MCF 10A (cell line): ENCODE measurements at regions not wholly inside any gene's neighbourhood (a gene's known extent, or its start where the extent isn't known, plus 50 kb on each side); places are given as distances from the start of the nearest gene placed in this dataset.

ENCODE experiments used
- BruUV-seq: library from RNA; stranded (reverse); fragments of 400-500 nt; replicated peaks from 2 replicates; lab custom pipeline; 2021; lab: Mats Ljungman, UMichigan
- CTCF ChIA-PET: fragments of 300-600 bp; sonication (Branson Sonifier 250); formaldehyde crosslinking; extraction: SDS; loops from one replicate; lab custom pipeline; 2021; ENCODE audit warnings: antibody characterized with exemption, inconsistent platforms; lab: Yijun Ruan, JAX
- POLR2A ChIA-PET: fragments of 300-600, 350-650 bp; sonication (Branson Sonifier 250); formaldehyde crosslinking; extraction: SDS; loops from one replicate; lab custom pipeline; 2020; ENCODE audit warnings: antibody characterized with exemption, inconsistent platforms; lab: Yijun Ruan, JAX
- DNase-seq: peaks from one replicate; pipeline ENCODE4 v3.0.0-alpha.2; 2018; ENCODE audit not compliant: unreplicated experiment
- H3K27ac Mint-ChIP-seq: one replicate; pipeline ENCODE4 v1.8.0; 2022; ENCODE audit warnings: mild to moderate bottlenecking, low read depth, mixed read lengths; ENCODE audit not compliant: unreplicated experiment
- H3K27me3 Mint-ChIP-seq: one replicate; pipeline ENCODE4 v1.8.0; 2022; ENCODE audit warnings: mixed read lengths; ENCODE audit not compliant: insufficient read depth, unreplicated experiment
- H3K36me3 Mint-ChIP-seq: one replicate; pipeline ENCODE4 v1.8.0; 2022; ENCODE audit warnings: mild to moderate bottlenecking, moderate library complexity, mixed read lengths; ENCODE audit not compliant: insufficient read depth, unreplicated experiment
- H3K4me1 Mint-ChIP-seq: one replicate; pipeline ENCODE4 v1.8.0; 2022; ENCODE audit warnings: mixed read lengths; ENCODE audit not compliant: insufficient read depth, unreplicated experiment
- H3K4me3 Mint-ChIP-seq: one replicate; pipeline ENCODE4 v1.8.0; 2022; ENCODE audit warnings: mild to moderate bottlenecking, moderate library complexity, mixed read lengths; ENCODE audit not compliant: unreplicated experiment
- H3K9me3 Mint-ChIP-seq: one replicate; pipeline ENCODE4 v1.8.0; 2022; ENCODE audit warnings: mixed read lengths; ENCODE audit not compliant: unreplicated experiment
- intact Hi-C: fragments of 100-400 bp; cut with micrococcal nuclease; formaldehyde crosslinking; loops from 2 replicates; pipeline ENCODE4 v1.14.1; 2022
- TF ChIP-seq, protein P1 (sequence below): fragments of 200-600 bp; IDR thresholded peaks from one replicate; pipeline ENCODE4 v1.8.0; 2022; ENCODE audit warnings: antibody characterized with exemption, mild to moderate bottlenecking; ENCODE audit not compliant: unreplicated experiment

DNA sequence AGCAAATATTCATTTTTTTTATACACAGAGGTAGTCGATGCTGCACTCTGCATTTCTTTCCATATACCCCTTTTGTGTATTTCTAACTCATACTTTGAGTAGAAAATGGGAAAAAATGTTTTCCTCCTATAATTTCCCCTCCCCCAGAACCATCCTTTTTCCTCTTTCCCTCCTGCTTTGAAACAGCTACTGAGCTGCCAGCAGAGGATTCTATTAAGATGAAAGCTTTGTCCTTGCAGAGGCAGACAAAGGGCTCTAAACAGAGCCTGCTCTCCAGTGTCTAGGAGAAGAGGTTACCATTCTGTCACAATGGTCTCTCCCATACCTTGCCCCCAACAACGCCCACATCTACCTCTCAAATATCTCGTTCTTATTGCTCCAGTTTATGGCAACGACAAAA is 74.6 kb upstream of the OSBPL8 start:
- intact Hi-C loops = no loop called here
- no peak overlapping the region for H3K27ac Mint-ChIP-seq

DNA sequence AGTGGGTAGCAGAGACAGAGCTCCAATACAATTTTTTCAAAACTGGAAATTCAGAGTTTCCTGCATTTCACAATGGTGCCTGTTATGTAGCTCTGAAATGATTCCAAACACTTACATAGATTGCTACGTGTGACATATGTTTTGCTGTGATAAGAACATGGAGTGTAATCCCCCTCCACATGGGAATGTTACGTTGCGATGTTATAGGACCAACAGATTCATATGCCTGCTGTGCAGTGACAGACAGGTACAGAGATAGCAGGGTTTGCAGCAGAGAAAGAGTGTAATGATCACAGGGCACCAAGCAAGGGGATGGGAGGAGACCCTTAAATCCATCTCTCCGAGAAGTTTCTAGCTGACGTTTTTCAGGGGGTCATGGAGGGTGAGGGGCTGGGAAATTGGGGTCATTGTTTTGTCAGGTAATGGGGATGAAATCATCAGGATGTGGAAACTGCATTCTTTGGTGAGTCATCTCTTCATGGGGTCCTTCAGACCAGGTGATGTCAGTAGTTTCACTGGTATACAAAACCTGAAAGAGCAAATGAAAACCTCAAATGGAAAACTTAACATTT is 76.6 kb upstream of the OSBPL8 start:
- H3K9me3 Mint-ChIP-seq = no peaks in the 10 kb centered on the region
- ChIA-PET CTCF (interaction anchor here (0.6 to 2.0 kb wide), 6 partner anchors 8 to 375 kb away, joined by 3 to 7 read pairs (median 4); no protein-coding TSS in a partner anchor), POLR2A (no interaction called here)
- BruUV-seq = no TSS peak
- intact Hi-C loops = no loop called here
- no peak overlapping the region for H3K4me3 Mint-ChIP-seq
- H3K36me3 Mint-ChIP-seq = no peaks in the 10 kb centered on the region
- no peak overlapping the region for H3K27ac Mint-ChIP-seq
- peak; percentile 56 for DNase-seq
- peaks cover 15% of the 10 kb centered on the region for H3K4me1 Mint-ChIP-seq
- TF ChIP-seq, protein P1, sequence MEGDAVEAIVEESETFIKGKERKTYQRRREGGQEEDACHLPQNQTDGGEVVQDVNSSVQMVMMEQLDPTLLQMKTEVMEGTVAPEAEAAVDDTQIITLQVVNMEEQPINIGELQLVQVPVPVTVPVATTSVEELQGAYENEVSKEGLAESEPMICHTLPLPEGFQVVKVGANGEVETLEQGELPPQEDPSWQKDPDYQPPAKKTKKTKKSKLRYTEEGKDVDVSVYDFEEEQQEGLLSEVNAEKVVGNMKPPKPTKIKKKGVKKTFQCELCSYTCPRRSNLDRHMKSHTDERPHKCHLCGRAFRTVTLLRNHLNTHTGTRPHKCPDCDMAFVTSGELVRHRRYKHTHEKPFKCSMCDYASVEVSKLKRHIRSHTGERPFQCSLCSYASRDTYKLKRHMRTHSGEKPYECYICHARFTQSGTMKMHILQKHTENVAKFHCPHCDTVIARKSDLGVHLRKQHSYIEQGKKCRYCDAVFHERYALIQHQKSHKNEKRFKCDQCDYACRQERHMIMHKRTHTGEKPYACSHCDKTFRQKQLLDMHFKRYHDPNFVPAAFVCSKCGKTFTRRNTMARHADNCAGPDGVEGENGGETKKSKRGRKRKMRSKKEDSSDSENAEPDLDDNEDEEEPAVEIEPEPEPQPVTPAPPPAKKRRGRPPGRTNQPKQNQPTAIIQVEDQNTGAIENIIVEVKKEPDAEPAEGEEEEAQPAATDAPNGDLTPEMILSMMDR = no peak
- no peaks in the 10 kb centered on the region for H3K27me3 Mint-ChIP-seq

More for the DNA sequence above, 74.6 kb upstream of the OSBPL8 start:
- DNase-seq = no peak
- TF ChIP-seq, protein P1 = no peak
- no peaks in the 10 kb centered on the region for H3K27me3 Mint-ChIP-seq
- no peaks in the 10 kb centered on the region for H3K9me3 Mint-ChIP-seq
- POLR2A ChIA-PET = no interaction called here
- BruUV-seq = no TSS peak
- H3K36me3 Mint-ChIP-seq = no peaks in the 10 kb centered on the region
- H3K4me1 Mint-ChIP-seq = peaks cover 15% of the 10 kb centered on the region
- H3K4me3 Mint-ChIP-seq = no peak overlapping the region
- CTCF ChIA-PET = interaction anchor here (0.6 to 1.8 kb wide), 4 partner anchors 12 to 94 kb away, joined by 3 to 4 read pairs (median 3); no protein-coding TSS in a partner anchor

DNA sequence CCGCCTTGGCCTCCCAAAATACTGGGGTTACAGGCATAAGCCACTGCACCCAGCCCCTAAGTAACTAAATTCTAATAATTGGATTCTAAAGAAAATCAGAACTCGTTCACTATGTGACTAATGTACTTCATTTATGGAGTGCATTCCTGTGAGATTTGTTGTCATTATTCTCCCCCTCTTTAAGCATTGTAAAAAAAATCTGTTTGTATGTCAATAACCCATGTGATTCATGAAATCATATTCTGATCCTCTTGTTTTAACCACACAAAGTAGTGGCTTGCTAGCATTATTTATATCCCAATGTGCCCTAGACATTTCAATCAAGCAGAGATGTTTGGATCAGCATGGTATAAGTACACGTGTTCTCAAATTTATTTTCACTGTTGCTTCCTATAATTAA is 78.2 kb upstream of the OSBPL8 start:
- POLR2A ChIA-PET = no interaction called here
- intact Hi-C loops = no loop called here
- CTCF ChIA-PET = interaction anchor here (0.6 to 1.3 kb wide), 3 partner anchors 17 to 368 kb away, joined by 3 read pairs; no protein-coding TSS in a partner anchor

DNA sequence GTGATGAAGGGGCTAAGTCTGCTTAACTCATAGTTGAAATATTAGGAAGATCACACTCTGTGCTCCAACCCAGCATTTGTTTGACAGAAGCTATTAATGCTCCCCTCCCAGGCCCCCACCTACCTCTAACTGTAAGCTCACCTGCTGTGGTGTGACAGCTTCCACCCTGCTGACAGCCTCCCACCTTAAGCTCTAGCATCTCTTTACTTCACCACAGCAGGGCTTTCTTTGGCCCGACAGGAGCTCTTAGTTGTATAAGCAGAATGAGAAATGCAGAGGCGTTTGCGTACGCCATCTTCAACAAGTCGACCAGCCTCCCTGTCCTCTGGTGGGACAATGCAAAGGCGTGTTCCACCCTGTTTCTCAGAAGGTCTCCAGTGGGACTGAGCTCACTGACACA is 80.1 kb upstream of the OSBPL8 start:
- ChIA-PET POLR2A (no interaction called here), CTCF (interaction anchor here (0.6 kb wide), 1 partner anchor 150 kb away, joined by 4 read pairs; no protein-coding TSS in a partner anchor)
- no peak overlapping the region for H3K27ac Mint-ChIP-seq
- TF ChIP-seq, protein P1 = no peak
- H3K4me3 Mint-ChIP-seq = no peak overlapping the region
- H3K36me3 Mint-ChIP-seq = no peaks in the 10 kb centered on the region
- intact Hi-C loops = no loop called here
- H3K4me1 Mint-ChIP-seq = peaks cover 15% of the 10 kb centered on the region
- H3K27me3 Mint-ChIP-seq = no peaks in the 10 kb centered on the region
- no TSS peak for BruUV-seq
- DNase-seq = no peak
- H3K9me3 Mint-ChIP-seq = no peaks in the 10 kb centered on the region

More for the DNA sequence above, 78.2 kb upstream of the OSBPL8 start:
- H3K27me3 Mint-ChIP-seq = no peaks in the 10 kb centered on the region
- no peaks in the 10 kb centered on the region for H3K36me3 Mint-ChIP-seq
- peak; percentile 2 for DNase-seq
- H3K4me1 Mint-ChIP-seq = peaks cover 15% of the 10 kb centered on the region
- H3K4me3 Mint-ChIP-seq = no peak overlapping the region
- no TSS peak for BruUV-seq
- H3K9me3 Mint-ChIP-seq = no peaks in the 10 kb centered on the region
- TF ChIP-seq, protein P1 = no peak
- peak overlapping the region; percentile 14 for H3K27ac Mint-ChIP-seq
